CD4-positive, CD25-positive, alpha-beta regulatory T cell (primary cell): ENCODE measurements at regions not wholly inside any gene's neighbourhood (a gene's known extent, or its start where the extent isn't known, plus 50 kb on each side); places are given as distances from the start of the nearest gene placed in this dataset.

Source experiments
- ATAC-seq, 2 donors: fragments of 150-1000 bp; cut with Tn5 transposase; one replicate each; pipeline ENCODE4 v1.10.0; 2021; ENCODE audit warnings: low read depth in 2 of 2, moderate number of reproducible peaks in 2 of 2, moderate library complexity in 1 of 2
- DNase-seq, 3 donors: peaks; one replicate each; pipeline versions ENCODE4 v3.0.0 to v3.0.0-alpha.2; 2012 to 2022; ENCODE audit warnings: mixed read lengths in 1 of 3
- H3K27ac ChIP-seq: one replicate; pipeline ENCODE4 v1.7.0; 2013; ENCODE audit warnings: mild to moderate bottlenecking, low read length; ENCODE audit not compliant: insufficient read depth, poor library complexity, severe bottlenecking
- H3K27me3 ChIP-seq: one replicate; pipeline ENCODE4 v1.7.0; 2013; ENCODE audit warnings: low read length; ENCODE audit not compliant: control insufficient read depth, insufficient read depth
- H3K36me3 ChIP-seq: one replicate; pipeline ENCODE4 v1.7.0; 2013; ENCODE audit warnings: mild to moderate bottlenecking, low read length, moderate library complexity; ENCODE audit not compliant: control insufficient read depth, insufficient read depth
- H3K4me1 ChIP-seq: 2 replicates; pipeline ENCODE4 v1.7.0; 2013; ENCODE audit warnings: mild to moderate bottlenecking, low read length; ENCODE audit not compliant: insufficient read depth, control insufficient read depth, poor library complexity, severe bottlenecking
- H3K4me3 ChIP-seq: one replicate; pipeline ENCODE4 v1.7.0; 2013; ENCODE audit warnings: low read depth, mild to moderate bottlenecking, low read length, moderate library complexity
- H3K9me3 ChIP-seq, 2 experiments: 1 replicate in 1 of 2; 2 replicates in 1 of 2; pipeline ENCODE4 v1.7.0; 2013; ENCODE audit warnings: low read length in 2 of 2, mild to moderate bottlenecking in 1 of 2, moderate library complexity in 1 of 2; ENCODE audit not compliant: control insufficient read depth in 2 of 2
- H3K27ac Mint-ChIP-seq, 3 donors: one replicate each; pipeline ENCODE4 v1.8.0; 2020 to 2022; ENCODE audit warnings: mild to moderate bottlenecking in 3 of 3, mixed read lengths in 3 of 3, moderate library complexity in 2 of 3
- H3K27me3 Mint-ChIP-seq: one replicate; pipeline ENCODE4 v1.8.0; 2022; ENCODE audit warnings: mild to moderate bottlenecking, mixed read lengths
- H3K36me3 Mint-ChIP-seq: one replicate; pipeline ENCODE4 v1.8.0; 2020; ENCODE audit warnings: mixed read lengths
- H3K4me1 Mint-ChIP-seq, 4 donors: one replicate each; pipeline ENCODE4 v1.8.0; 2020 to 2022; ENCODE audit warnings: mixed read lengths in 4 of 4, mild to moderate bottlenecking in 1 of 4
- H3K4me3 Mint-ChIP-seq, 4 donors: one replicate each; pipeline ENCODE4 v1.8.0; 2020 to 2022; ENCODE audit warnings: mild to moderate bottlenecking in 4 of 4, mixed read lengths in 4 of 4, moderate library complexity in 3 of 4
- H3K9me3 Mint-ChIP-seq, 7 donors: one replicate each; pipeline ENCODE4 v1.8.0; 2020 to 2022; ENCODE audit warnings: mixed read lengths in 7 of 7, mild to moderate bottlenecking in 3 of 7, moderate library complexity in 2 of 7

DNA sequence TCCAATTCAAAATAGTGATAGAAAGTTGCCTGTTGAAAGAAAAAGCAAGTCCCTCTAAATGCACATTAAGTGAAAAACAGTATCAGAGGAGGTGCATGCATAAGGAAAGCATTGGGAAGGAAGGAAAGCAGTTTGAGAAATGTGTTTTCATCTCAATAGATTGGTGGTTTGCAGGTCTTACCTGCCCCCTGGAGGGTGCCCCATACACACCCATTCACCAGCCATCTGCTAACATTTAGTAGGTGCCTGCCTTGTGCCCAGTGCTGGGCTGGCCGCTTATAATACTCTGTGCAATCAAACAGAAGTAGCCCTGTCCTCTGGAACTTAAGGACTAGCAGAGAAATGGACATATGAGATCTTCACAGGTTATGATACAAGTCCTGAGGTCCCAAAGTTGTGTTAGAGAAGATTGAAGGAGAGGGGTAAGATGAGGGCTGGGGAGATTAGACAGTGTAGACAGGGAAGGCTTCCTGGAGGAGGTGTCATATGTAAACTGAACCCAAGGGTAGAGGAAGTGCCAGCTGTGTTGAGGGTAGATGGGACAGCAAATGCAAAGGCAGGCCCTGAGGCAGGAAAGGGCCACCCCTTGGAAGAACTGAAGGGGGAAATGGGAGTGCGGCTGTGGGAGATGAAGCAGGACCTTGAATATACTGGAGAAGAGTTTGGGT is 184.2 kb downstream of the MN1 start:
- Histone ChIP-seq H3K4me1 (no peaks in the 10 kb centered on the region), H3K9me3 (no peaks in the 10 kb centered on the region), H3K4me3 (no peak overlapping the region), H3K27me3 (peaks cover 2% of the 10 kb centered on the region), H3K27ac (no peak overlapping the region), H3K36me3 (no peaks in the 10 kb centered on the region)
- peaks cover 0 to 2% (median 0%) of the 10 kb centered on the region in 7 donors for H3K9me3 Mint-ChIP-seq
- H3K27me3 Mint-ChIP-seq: peaks cover 16% of the 10 kb centered on the region
- H3K4me3 Mint-ChIP-seq: no peak overlapping the region
- DNase-seq (no peak), ATAC-seq (no peak)
- no peaks in the 10 kb centered on the region for H3K36me3 Mint-ChIP-seq
- no peak overlapping the region for H3K27ac Mint-ChIP-seq
- no peaks in the 10 kb centered on the region for H3K4me1 Mint-ChIP-seq

DNA sequence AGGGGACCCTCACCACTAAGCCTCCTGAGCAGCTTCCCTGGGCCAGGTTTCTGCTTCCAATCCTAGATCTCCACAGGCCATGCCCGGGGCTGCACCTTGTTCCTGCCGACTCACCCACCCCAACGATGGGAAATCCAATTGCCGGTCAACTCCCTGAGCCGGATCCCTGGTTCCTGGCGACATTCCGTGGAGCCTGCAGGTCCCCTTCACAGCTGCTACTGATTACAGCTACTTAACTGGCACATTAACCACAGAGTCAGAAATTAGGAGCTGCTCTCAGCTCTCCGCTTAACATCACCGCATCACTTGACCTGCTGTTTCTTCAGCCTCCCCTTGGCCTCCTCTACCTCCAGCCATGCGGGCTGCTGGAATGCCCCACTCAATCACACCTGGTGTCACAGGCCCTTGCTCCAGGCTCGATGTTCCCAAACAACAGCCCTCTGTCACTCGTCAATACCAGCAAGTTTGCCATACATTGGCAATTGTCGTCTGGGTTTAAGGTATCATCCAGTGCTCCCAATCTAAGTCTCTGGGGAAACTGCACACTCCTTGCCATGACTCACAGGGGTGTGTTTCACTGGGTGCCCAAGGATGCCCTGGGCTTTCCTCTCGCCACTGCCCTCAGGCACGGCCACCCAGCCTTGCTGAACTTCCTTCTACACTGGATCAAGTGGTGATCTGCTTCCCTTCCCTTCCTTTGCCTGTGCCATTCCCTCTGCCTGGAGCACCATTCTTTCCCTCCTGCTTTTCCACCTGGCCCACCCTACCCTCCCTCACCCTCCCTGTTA is 181.0 kb downstream of the MN1 start:
- no peaks in the 10 kb centered on the region for H3K36me3 ChIP-seq
- no peaks in the 10 kb centered on the region for H3K9me3 ChIP-seq
- DNase-seq: no peak
- Mint-ChIP-seq H3K9me3 (no peaks in the 10 kb centered on the region), H3K4me3 (no peak overlapping the region), H3K27ac (no peak overlapping the region), H3K36me3 (no peaks in the 10 kb centered on the region), H3K27me3 (no peaks in the 10 kb centered on the region), H3K4me1 (no peaks in the 10 kb centered on the region)
- ATAC-seq: no peak
- H3K27ac ChIP-seq: no peak overlapping the region
- H3K27me3 ChIP-seq: no peaks in the 10 kb centered on the region
- H3K4me1 ChIP-seq: no peaks in the 10 kb centered on the region
- no peak overlapping the region for H3K4me3 ChIP-seq

DNA sequence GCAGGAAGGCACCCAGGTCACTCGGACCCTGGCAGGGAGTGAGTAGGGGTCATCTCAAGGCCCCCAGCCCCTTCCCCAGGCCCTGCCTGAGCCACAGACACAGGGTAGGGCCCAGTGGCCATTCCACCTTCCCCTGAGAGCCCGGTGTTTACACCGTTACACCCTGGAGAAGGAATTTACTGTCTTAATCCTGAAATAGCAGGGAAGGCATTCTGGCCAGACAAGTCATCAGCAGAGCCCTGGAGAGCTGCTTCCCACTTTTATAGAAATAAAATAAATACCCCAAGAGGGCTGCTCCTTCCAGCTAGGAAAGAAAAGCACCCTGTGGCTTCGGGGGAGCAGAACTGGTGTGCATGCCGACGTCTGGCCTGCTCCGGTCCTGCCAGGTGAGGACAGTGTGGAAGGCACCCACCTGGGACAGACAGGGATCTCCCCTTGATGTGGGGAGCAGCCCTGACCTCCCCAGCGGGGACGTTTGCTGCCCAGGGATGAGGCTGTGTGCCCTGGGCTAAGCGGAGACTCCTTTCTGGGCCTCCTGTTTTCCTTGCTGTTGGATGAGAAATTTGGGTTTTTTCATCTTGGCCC is 180.0 kb downstream of the MN1 start:
- Histone ChIP-seq H3K36me3 (no peaks in the 10 kb centered on the region), H3K4me3 (no peak overlapping the region), H3K27me3 (no peaks in the 10 kb centered on the region), H3K9me3 (no peaks in the 10 kb centered on the region), H3K4me1 (no peaks in the 10 kb centered on the region), H3K27ac (no peak overlapping the region)
- no peaks in the 10 kb centered on the region for H3K4me1 Mint-ChIP-seq
- no peaks in the 10 kb centered on the region for H3K27me3 Mint-ChIP-seq
- DNase-seq: no peak
- H3K27ac Mint-ChIP-seq: no peak overlapping the region
- H3K9me3 Mint-ChIP-seq: no peaks in the 10 kb centered on the region
- H3K36me3 Mint-ChIP-seq: no peaks in the 10 kb centered on the region
- H3K4me3 Mint-ChIP-seq: no peak overlapping the region
- no peak for ATAC-seq

DNA sequence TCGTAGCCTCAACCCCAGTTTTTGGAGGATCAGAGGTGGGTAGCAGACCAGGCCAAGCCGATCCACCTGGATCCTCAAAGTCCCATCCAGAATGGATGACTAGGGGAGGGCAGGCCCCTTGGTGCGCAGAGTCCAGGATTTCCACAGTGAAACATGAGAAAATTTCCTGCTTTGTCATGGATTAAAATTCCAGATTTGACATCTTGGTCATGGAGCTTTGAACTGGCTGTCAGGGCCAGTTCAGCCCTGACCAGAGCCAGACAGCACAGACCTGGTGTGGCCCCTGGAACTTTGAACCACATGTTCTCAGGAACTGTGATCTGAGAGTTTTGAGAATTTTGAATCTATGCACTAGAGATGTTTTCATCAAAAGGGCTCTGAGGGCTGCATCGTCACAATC is 177.5 kb downstream of the MN1 start:
- DNase-seq (no peak), ATAC-seq (no peak)
- Mint-ChIP-seq H3K9me3 (peaks cover 0 to 2% (median 0%) of the 10 kb centered on the region in 7 donors), H3K36me3 (no peaks in the 10 kb centered on the region), H3K4me3 (no peak overlapping the region), H3K27ac (no peak overlapping the region), H3K27me3 (no peaks in the 10 kb centered on the region), H3K4me1 (no peaks in the 10 kb centered on the region)
- no peak overlapping the region for H3K4me3 ChIP-seq
- no peaks in the 10 kb centered on the region for H3K4me1 ChIP-seq
- H3K9me3 ChIP-seq: no peaks in the 10 kb centered on the region
- H3K27me3 ChIP-seq: no peaks in the 10 kb centered on the region
- H3K27ac ChIP-seq: no peak overlapping the region
- no peaks in the 10 kb centered on the region for H3K36me3 ChIP-seq

DNA sequence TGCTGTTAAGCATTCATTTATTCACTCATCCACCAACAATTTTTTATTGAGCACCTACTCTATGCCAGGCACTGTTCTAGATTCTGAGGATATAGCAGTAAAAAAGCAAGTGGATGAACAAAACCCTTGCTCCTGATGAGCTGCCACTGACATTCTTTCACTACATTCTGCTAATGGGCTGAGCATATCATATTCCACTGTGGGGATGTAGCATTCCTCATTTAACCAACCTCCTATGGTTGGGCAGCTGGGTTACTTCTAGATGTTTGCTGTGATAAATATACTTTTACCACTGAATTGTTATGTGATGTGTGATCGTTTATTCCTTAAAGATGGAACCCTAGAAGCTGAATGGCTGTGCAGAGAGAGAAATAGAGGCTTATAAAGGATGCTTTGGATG is 176.9 kb downstream of the MN1 start:
- H3K27ac Mint-ChIP-seq: no peak overlapping the region
- peaks cover 0 to 4% (median 0%) of the 10 kb centered on the region in 7 donors for H3K9me3 Mint-ChIP-seq
- no peaks in the 10 kb centered on the region for H3K36me3 Mint-ChIP-seq
- H3K27ac ChIP-seq: no peak overlapping the region
- no peaks in the 10 kb centered on the region for H3K9me3 ChIP-seq
- no peaks in the 10 kb centered on the region for H3K27me3 ChIP-seq
- no peaks in the 10 kb centered on the region for H3K36me3 ChIP-seq
- no peaks in the 10 kb centered on the region for H3K4me1 Mint-ChIP-seq
- DNase-seq (no peak), ATAC-seq (no peak)
- peaks cover under 1% of the 10 kb centered on the region for H3K27me3 Mint-ChIP-seq
- no peak overlapping the region for H3K4me3 ChIP-seq
- no peak overlapping the region for H3K4me3 Mint-ChIP-seq
- no peaks in the 10 kb centered on the region for H3K4me1 ChIP-seq

DNA sequence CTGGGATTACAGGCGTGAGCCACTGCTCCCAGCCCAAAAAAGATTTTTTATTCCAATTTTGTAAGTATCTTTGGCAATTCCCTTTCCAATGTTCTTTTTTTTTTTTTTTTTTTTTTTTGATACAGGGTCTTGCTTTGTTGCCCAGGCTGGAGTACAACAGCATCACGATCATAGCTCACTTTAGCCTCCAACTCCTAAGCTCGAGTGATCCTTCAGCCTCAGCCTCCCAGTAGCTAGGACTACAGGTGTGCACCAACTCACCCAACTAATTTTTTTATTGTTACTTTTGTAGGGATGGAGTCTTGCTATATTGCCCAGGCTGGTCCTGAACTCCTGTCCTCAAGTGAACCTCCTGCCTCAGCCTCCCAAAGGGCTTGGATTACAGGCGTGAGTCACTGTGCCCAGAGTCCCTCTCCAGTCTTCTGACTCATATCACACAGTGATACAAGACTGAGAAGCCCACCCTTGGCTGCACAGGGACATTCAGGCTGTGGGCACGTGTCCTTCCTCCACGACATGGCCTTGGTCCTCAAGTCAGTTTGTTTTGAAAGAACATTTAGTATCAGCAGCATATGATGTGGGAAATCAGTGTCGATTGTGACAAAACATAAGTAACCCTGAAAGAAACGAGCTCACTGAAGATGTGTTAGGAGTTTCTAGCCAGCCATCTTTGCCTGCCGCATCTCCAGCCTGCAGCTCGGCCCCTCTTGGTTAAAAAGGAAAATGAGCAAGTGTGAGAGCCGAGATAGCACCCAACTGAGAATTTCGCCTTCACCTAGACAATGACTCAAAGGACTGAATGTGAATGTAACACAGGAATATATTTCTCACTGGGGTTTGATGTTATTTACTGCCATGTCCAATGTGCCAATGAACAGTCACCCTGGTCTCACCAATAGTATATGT is 175.5 kb downstream of the MN1 start:
- Histone ChIP-seq H3K9me3 (no peaks in the 10 kb centered on the region), H3K27me3 (no peaks in the 10 kb centered on the region), H3K27ac (no peak overlapping the region), H3K36me3 (no peaks in the 10 kb centered on the region), H3K4me1 (no peaks in the 10 kb centered on the region), H3K4me3 (no peak overlapping the region)
- H3K36me3 Mint-ChIP-seq: no peaks in the 10 kb centered on the region
- H3K4me3 Mint-ChIP-seq: no peak overlapping the region
- peaks cover 0 to 4% (median 0%) of the 10 kb centered on the region in 7 donors for H3K9me3 Mint-ChIP-seq
- no peak for ATAC-seq
- no peaks in the 10 kb centered on the region for H3K4me1 Mint-ChIP-seq
- peaks cover 5% of the 10 kb centered on the region for H3K27me3 Mint-ChIP-seq
- no peak overlapping the region for H3K27ac Mint-ChIP-seq
- no peak for DNase-seq

DNA sequence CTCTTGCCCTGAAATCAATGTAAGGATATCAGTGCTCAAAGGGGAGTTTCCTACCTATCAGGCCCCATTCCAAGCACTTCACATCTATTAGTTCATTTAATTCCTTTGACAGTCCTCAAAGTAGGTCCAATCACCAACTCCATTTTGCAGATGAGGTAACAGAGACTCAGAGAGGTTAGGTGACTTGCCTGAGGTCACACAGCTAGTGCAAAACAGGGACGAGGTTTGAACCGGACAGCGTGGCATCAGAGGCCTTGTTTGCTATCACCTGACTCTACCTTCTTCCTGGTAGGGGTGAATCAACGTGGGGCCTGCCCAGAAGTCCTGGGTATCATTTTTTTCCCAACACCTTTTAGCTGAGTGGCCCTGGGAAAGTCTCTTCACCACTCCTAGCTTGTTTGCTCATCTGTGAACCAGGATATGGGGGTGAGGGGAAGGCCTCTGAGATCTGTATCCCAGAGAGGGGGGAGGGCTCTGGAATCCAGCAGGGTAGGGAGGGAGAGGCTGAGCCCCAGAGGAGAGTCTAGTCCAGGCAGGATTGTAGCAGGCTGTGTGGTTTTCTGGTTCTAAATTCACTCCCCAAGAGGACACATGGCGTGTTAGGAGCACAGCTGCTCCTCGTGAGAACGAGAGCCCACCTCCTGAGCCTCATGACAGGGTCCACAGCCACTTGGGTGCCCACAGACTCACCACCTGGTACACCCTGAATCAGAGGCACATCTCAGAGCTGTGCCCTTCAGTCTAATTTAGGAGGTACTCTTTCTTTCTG is 174.7 kb downstream of the MN1 start:
- Histone ChIP-seq H3K27me3 (no peaks in the 10 kb centered on the region), H3K9me3 (no peaks in the 10 kb centered on the region), H3K4me1 (no peaks in the 10 kb centered on the region), H3K27ac (no peak overlapping the region), H3K36me3 (no peaks in the 10 kb centered on the region), H3K4me3 (no peak overlapping the region)
- Mint-ChIP-seq H3K9me3 (peaks cover 0 to 10% (median 0%) of the 10 kb centered on the region in 7 donors), H3K4me1 (no peaks in the 10 kb centered on the region), H3K4me3 (no peak overlapping the region), H3K27me3 (peaks cover 5% of the 10 kb centered on the region), H3K36me3 (no peaks in the 10 kb centered on the region), H3K27ac (no peak overlapping the region)
- no peak for DNase-seq
- no peak for ATAC-seq
